Nephron progenitor cell (in vitro differentiated cells): ENCODE measurements at regions not wholly inside any gene's neighbourhood (a gene's known extent, or its start where the extent isn't known, plus 50 kb on each side); places are given as distances from the start of the nearest gene placed in this dataset.
A peak's percentile ranks its signal among the peaks of the same experiment; 100 is the strongest.
"Not testable (repeated sequence)": the region's sequence is repeated elsewhere in the genome, so short reads cannot be mapped to it uniquely, and the experiment has no call there.

Source experiments
- DNase-seq: peaks from one replicate; pipeline ENCODE4 v3.0.0; 2021
- H3K27ac Mint-ChIP-seq: 2 replicates; pipeline ENCODE4 v1.8.0; 2021; ENCODE audit warnings: mild to moderate bottlenecking, moderate library complexity, mixed read lengths
- H3K27me3 Mint-ChIP-seq: 2 replicates; pipeline ENCODE4 v1.8.0; 2021; ENCODE audit warnings: mild to moderate bottlenecking, low read depth, mixed read lengths; ENCODE audit not compliant: poor library complexity
- H3K36me3 Mint-ChIP-seq: 2 replicates; pipeline ENCODE4 v1.8.0; 2021; ENCODE audit warnings: low read depth, mixed read lengths
- H3K4me1 Mint-ChIP-seq: 2 replicates; pipeline ENCODE4 v1.8.0; 2021; ENCODE audit warnings: mixed read lengths
- H3K4me3 Mint-ChIP-seq: 2 replicates; pipeline ENCODE4 v1.8.0; 2021; ENCODE audit warnings: mild to moderate bottlenecking, moderate library complexity, mixed read lengths
- H3K9me3 Mint-ChIP-seq: 2 replicates; pipeline ENCODE4 v1.8.0; 2021; ENCODE audit warnings: mild to moderate bottlenecking, moderate library complexity, mixed read lengths
- TF ChIP-seq, protein P1 (sequence below): fragments of 200-600 bp; sonication (generic); IDR thresholded peaks from 2 replicates; pipeline ENCODE4 v1.5.0; 2021; ENCODE audit warnings: antibody characterized with exemption

DNA sequence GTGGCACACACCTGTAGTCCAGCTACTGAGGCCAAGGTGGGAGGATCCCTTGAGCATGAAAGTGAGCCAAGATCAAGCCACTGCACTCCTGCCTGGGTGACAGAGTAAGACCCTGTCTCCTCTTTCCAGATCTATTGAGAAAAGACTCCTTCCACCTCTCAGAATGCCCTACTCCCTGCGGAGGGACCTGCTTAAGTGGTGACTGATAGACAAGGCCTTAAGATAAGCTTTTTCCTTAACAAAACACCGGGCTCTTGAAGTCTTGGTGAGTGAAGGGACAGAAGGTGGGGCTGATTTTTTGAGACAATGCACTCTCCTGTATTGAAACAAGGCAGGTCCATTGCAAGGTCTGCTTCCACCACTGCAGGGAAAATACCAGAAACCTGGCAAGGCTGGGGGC is 338.4 kb upstream of the FRG2C start:
- TF ChIP-seq, protein P1, sequence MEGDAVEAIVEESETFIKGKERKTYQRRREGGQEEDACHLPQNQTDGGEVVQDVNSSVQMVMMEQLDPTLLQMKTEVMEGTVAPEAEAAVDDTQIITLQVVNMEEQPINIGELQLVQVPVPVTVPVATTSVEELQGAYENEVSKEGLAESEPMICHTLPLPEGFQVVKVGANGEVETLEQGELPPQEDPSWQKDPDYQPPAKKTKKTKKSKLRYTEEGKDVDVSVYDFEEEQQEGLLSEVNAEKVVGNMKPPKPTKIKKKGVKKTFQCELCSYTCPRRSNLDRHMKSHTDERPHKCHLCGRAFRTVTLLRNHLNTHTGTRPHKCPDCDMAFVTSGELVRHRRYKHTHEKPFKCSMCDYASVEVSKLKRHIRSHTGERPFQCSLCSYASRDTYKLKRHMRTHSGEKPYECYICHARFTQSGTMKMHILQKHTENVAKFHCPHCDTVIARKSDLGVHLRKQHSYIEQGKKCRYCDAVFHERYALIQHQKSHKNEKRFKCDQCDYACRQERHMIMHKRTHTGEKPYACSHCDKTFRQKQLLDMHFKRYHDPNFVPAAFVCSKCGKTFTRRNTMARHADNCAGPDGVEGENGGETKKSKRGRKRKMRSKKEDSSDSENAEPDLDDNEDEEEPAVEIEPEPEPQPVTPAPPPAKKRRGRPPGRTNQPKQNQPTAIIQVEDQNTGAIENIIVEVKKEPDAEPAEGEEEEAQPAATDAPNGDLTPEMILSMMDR = no peak
- Mint-ChIP-seq H3K36me3 (no peaks in the 10 kb centered on the region), H3K4me1 (peaks cover 59% of the 10 kb centered on the region), H3K4me3 (no peak overlapping the region), H3K9me3 (no peaks in the 10 kb centered on the region), H3K27me3 (peaks cover 18% of the 10 kb centered on the region), H3K27ac (no peak overlapping the region)
- DNase-seq = no peak

DNA sequence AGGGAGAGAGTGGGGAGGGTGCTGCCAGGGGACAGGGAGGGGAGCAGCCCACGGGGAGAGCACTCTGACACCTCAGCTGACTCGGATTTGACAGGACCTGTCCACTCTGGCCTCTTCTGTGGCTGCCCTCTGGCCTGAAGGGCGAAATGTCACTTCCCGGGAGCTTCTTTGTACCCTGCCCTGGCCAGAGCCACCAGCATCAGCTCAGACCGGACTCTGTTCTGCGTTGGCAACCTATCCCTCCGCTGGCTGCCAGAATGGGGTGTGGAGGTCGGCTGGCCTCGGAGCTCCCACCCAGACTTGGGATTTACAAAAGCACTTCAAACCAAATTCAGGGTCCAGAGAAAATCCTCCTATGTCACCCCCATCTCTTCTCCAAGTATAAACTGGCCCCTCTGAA is 336.7 kb upstream of the FRG2C start:
- peaks cover 53% of the 10 kb centered on the region for H3K4me1 Mint-ChIP-seq
- H3K27me3 Mint-ChIP-seq = peaks cover 15% of the 10 kb centered on the region
- TF ChIP-seq, protein P1 = no peak
- no peaks in the 10 kb centered on the region for H3K36me3 Mint-ChIP-seq
- no peak overlapping the region for H3K27ac Mint-ChIP-seq
- no peak for DNase-seq
- no peaks in the 10 kb centered on the region for H3K9me3 Mint-ChIP-seq
- H3K4me3 Mint-ChIP-seq = no peak overlapping the region

DNA sequence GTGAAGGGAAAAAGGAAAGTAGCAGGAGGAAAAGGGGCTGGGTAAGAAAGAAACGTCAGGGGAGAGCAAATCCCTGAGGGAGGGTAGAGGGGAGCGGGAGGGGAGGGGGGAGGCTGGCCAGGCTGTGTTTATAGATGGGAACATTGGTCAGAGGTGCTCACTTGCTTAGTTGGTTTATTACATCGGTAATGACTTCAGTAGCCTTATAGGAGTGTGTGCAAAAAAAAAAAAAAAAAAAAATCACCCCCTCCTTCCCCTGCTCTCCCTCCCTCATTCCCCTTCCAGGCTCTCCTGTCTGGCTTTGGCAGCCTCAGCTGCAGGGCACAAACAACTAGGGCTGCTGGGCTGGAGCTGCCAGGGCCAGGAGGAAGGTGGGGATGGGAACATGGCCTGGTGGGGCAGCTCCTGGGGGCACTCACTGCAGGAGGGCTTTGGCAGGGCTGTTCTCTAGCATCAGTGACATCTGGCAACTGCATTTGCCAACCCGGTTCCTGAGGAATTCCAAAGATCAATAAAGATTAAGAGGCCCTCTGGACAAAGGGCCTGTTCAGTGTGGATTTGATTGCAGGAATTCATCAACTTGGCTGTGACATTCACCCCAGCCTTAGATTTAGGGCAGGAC is 334.5 kb upstream of the FRG2C start:
- H3K4me1 Mint-ChIP-seq = peaks cover 47% of the 10 kb centered on the region
- no peak overlapping the region for H3K4me3 Mint-ChIP-seq
- no peak overlapping the region for H3K27ac Mint-ChIP-seq
- DNase-seq = peak; percentile 20
- TF ChIP-seq, protein P1 = no peak
- H3K27me3 Mint-ChIP-seq = peaks cover 15% of the 10 kb centered on the region
- H3K36me3 Mint-ChIP-seq = no peaks in the 10 kb centered on the region
- H3K9me3 Mint-ChIP-seq = no peaks in the 10 kb centered on the region

DNA sequence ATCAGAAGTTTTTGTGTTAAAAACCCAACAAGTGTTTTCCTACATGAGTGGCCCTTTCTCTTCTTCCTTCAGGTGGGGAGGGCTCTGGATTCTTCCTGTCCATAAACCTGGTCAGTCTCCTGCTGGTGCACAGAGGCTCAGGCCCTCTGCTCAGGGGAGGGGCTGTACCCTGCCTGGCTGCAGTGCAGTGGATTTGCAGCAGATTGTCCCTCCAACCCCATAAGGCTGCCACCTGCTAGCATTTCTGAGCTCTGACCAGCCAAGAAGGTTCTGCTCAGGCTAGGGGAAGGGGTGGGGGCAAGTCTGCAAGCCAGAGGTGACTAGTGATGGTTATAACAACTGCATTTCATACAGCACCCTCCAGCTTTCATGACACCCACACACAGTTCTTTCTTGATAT is 333.7 kb upstream of the FRG2C start:
- DNase-seq, H3K36me3 Mint-ChIP-seq, H3K27ac Mint-ChIP-seq, H3K4me3 Mint-ChIP-seq, H3K9me3 Mint-ChIP-seq: not testable (repeated sequence)
- H3K27me3 Mint-ChIP-seq = peaks cover 15% of the 10 kb centered on the region
- peaks cover 47% of the 10 kb centered on the region for H3K4me1 Mint-ChIP-seq

GRCh38 chr3:75332090-75332489 is 332.0 kb upstream of the FRG2C start:
- H3K9me3 Mint-ChIP-seq, H3K27ac Mint-ChIP-seq, H3K36me3 Mint-ChIP-seq, DNase-seq, H3K4me3 Mint-ChIP-seq: not testable (repeated sequence)
- Mint-ChIP-seq H3K27me3 (peaks cover 13% of the 10 kb centered on the region), H3K4me1 (peaks cover 35% of the 10 kb centered on the region)

DNA sequence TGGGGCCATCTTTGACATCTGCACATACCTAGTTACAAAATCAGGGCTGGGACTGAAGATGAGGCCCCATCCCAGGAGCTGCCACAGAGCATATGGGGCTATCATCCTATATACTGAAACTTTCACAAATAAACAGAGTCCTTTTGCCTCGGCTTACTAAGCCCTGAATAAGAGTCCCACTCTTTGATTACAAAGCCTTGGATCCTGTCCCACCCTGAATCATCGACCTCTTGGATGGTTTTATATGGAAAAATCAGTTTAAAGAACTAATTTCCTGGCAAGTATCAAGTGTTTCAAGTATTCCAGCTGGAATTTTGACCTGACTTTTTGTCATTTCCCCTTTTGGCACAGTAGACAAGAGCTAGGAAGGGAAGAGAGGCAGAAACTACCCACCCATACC is 331.3 kb upstream of the FRG2C start:
- Mint-ChIP-seq H3K4me1 (peaks cover 28% of the 10 kb centered on the region), H3K27me3 (peaks cover 11% of the 10 kb centered on the region), H3K36me3 (no peaks in the 10 kb centered on the region), H3K4me3 (no peak overlapping the region), H3K27ac (no peak overlapping the region), H3K9me3 (no peaks in the 10 kb centered on the region)
- no peak for DNase-seq
- TF ChIP-seq, protein P1 = no peak

DNA sequence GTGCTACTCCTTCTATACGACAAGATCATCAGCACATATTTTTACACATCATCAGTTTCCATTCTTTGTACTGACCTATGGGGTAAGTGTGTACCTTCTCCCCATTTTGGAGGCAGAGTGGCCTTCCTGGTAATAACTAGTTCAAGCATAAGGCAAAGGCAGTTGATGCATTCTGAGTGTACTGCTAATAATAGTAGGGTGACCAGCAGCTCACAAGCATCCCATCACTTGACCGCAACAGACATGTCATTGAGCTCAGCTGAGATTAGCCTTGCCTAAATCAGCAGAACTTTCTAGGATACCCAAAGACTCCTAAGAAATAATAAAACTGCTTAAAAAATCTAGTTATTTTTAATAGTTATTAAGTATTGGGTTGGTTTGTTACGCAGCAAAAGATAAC is 329.8 kb upstream of the FRG2C start:
- DNase-seq = no peak
- Mint-ChIP-seq H3K27me3 (peaks cover 13% of the 10 kb centered on the region), H3K4me3 (no peak overlapping the region), H3K9me3 (no peaks in the 10 kb centered on the region), H3K27ac (no peak overlapping the region), H3K36me3 (no peaks in the 10 kb centered on the region), H3K4me1 (peaks cover 13% of the 10 kb centered on the region)
- TF ChIP-seq, protein P1 = no peak
